ENCODE measurements at regions not wholly inside any gene's neighbourhood (a gene's known extent, or its start where the extent isn't known, plus 50 kb on each side); places are given as distances from the start of the nearest gene placed in this dataset.
"Not testable (repeated sequence)": the region's sequence is repeated elsewhere in the genome, so short reads cannot be mapped to it uniquely, and the experiment has no call there.

DNA sequence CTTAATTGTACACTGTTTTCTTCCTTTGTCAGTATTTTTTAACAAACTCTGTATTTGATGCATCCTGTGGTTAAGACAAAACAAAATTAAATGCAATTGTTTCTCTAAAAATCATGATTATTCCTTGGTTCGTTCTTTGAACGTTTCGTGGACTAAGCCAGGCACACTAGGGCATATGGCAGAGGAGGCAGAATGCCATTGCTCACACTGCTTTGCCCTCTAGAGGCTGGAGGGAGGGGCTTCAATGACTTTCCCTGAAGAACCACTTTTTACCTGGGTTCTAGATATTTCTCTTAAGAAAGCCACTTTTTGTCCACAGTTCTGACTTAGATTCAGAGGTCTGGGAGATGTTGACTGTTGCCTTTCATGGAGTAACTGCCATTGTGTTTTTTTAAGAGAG lies 236.2 kb upstream of the ADAMTSL1 start:
- no peak for DNase-seq

DNA sequence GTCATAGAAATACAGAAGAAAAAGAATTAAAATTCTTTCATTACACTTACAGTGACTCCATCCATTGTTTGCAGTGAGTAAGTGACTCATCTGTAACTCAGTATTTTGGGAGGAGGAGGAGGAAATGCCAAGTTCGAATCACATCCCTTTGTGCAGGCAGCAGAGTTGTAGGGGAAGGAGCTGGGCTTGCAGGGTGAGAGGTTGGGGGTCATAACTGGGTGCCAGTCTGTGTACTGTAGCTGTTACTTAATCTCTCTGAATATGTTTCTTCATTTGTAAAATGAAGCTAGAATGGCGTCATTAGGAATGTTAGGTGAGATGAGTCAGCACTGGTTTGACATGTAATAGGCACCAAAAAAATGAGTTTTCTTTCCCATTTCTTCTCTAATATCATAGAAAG lies 235.7 kb upstream of the ADAMTSL1 start:
- no peak for DNase-seq

DNA sequence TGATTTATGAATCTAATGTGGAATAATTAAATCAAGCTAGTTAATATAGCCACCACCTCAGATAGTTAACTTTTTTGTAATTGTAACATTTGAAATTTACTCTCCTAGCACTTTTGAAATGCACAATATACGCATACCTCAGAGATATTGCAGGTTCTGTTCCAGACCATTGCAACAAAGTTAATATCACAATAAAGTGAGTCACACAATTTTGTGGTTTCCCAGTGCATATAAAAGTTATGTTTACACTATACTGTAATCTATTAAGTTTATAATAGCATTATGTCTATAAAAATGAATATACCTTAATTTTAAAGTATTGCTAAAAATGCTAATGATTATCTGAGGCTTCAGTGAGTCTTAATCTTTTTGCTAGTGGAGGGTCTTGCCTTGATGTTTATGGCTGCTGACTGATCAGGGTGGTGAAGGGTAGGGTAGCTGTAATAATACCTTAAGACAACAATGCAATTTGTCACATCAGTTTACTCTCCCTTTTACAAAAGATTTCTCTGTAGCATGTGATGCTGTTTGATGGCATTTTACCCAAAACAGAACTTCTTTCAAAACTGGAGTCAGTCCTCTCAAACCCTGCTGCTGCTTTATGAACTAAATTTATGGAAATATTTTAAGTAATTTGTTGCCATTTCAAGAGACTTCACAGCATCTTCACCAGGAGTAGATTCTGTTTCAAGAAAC lies 235.1 kb upstream of the ADAMTSL1 start:
- no peak for DNase-seq

DNA sequence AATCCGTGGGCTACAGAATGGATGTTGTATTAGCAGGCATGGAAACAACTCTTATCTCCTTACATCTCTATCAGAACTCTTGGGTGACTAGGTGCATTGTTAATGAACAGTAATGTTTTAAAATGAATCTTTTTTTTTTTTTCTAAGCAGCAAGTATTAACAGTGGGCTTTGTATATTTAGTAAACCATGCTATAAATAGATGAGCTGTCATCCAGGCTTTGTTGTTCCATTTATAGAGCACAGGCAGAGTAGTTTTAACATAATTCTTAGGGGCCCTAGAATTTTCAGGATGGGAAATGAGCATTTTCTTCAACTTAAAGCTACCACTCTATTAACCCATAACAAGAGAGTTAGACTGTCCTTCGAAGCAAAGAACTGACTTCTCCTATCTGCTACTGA lies 233.7 kb upstream of the ADAMTSL1 start:
- no peak for DNase-seq

DNA sequence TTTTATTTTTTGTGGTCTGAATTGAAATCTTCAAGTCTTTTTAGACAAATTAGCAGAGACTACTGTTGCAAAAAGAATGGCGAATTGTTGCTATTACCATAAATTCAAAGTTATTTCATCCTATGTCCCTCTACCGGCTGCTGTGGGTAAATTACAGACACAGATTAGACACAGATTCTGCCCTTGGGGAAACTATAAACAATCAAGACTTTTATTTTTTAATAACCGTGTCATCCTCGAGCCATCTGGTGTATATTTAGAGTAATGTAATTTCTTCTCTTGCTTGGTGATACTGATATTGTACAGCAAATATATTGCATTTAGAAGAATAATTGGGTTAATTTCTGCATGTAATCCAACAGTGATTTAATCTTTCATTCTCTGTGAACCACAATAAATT lies 228.0 kb upstream of the ADAMTSL1 start:
- DNase-seq = no peak

DNA sequence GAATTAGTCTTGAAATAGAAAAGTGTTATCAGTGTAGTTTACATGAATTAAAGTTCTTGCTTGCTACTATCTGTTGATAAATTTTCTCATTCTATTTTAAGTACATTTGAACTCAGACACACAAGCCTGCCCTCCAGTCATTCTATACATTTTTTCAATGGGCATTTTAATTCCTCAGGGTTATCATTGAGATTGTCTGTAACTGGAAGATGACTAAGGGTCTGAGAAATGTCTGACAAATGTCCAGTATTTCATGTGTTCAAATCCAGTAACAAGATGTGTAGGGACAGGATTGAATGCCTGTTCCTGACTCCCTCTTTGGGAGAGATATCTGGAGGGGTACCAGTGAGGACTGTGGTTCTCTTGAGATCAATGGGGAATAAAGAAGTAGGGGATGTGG lies 223.9 kb upstream of the ADAMTSL1 start:
- no peak for DNase-seq

DNA sequence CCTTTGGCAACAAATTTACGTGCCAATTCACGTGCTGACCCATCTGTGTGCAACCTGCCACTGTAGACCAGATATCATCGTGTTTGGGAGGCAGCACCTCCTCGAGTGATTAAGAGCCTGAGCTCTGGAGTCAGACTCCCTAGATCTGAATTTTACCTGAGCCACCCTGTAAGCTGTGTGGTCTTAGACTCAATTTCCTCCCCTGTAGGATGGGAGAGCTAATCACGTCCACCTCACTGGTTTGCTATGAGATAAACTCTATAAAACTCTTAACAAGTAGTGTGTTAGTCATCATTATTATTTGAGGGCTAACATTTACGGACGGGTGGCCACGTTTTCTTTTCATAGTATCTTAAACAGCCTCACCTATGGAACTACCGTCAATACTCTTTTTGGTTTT lies 220.0 kb upstream of the ADAMTSL1 start:
- no peak for DNase-seq

DNA sequence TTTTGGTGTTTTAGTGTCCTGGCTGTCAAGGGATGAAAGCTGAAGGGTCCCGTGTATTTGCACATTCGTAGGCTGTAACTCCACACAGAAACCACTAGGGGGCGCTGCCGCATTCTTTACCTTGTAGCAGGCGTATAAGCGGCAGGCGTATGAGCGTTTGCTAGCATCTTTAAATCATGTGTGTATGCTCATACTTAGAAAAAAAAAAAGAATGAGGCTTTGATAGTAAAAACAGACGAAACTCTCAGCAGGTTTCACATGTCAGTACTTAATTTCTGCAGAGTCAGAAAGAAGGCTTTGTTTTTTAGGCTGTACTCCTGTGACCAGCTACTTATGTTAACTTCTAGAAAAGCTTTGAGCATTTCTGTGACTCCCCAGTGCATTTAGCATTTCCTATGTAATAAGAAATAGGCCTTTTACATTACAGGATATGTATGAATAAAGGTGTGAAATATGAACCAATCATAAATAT lies 218.8 kb upstream of the ADAMTSL1 start:
- peak; percentile 83 for DNase-seq

DNA sequence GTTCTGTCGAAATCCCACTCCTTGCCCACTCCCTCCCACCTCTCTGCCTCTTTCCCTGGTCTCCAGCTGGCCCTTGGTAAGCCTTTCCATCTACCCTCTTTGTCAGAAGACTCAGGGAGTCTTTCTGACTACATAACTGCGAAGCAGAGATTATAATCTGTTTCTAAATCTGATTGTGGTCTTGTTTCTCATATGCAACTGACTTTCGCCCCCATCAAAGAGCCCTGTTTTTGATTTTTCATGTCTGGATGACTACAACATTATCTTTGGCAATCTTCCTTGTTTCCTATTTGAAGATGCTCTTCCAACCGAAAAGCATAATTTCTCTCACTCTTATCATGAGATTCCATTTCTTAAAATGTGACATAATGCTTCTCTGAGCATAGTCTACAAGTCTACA lies 218.2 kb upstream of the ADAMTSL1 start:
- no peak for DNase-seq

DNA sequence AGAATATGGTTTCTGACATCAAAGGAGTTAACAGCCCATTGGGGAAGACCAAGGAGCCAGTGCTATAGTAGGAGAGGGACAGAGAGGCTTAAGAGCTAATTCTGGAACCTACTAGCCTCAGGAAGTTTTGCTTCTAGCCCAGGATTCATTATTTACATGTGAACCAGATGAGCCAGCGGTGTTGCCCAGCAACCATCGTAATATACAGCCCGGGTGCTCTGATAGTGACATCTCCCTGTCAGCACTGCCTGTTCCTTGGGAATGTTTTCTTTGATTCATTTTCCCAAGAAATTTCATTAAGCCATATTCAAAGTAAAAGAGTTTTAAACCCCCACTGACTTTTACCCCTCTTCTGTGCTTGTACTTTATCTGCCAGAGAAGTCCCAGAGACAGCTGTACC lies 217.4 kb upstream of the ADAMTSL1 start:
- no peak for DNase-seq

DNA sequence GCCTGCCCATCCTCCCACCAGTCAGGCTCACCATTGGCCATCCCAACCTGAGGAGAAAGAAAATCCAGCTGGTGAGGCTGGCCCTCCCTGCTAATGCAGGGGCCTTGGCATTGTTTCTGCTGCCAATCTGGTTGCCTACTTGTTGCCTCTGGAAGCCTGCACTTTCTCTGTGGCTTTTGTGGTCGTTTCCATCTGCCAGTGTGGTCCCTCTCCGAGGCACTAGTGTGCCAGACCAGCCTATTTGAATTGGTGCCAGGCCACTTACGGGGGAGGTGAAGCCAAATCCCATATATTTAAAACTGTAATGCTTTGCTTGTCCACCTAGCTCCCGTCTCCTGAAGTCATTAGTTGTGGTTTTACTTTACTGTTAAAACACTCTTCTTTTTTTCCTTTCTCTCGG lies 213.4 kb upstream of the ADAMTSL1 start:
- DNase-seq = no peak

DNA sequence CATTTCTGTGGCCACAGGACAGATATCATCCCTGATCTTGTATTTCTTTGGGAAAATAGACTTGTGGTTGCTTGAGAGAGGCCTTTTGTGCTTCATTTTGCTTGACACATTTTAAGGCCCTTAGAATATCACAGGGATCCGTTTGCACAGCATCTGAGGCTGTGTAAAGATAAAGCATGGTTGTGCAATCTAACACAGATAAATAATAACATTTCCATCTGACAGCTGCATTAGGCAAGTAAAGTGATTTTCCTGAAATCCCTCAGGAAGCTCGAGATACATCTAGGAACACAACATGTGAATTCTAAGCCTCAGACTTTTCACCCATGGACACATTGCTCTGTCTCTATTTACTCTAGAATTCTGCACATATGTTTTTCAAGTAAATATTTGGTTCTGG lies 212.8 kb upstream of the ADAMTSL1 start:
- DNase-seq = no peak

DNA sequence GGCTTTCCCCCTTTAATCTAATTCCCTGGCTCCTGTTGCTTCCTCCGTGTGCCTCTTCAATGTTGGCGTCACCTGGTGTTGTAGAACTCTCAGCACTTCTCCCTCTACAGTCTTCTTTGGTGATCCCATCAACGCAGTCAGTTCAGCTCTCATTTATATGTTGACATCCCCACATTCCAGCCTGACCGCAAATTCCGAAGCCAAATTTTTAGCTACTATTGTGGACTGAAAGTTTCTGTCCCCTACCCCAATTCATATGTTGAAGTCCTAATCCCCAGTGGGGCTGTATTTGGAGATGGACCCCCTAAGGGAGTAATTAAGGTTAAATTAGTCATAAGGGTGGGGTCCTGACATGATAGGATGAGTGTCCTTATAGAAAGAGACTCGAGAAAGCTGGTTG lies 210.6 kb upstream of the ADAMTSL1 start:
- DNase-seq = no peak

DNA sequence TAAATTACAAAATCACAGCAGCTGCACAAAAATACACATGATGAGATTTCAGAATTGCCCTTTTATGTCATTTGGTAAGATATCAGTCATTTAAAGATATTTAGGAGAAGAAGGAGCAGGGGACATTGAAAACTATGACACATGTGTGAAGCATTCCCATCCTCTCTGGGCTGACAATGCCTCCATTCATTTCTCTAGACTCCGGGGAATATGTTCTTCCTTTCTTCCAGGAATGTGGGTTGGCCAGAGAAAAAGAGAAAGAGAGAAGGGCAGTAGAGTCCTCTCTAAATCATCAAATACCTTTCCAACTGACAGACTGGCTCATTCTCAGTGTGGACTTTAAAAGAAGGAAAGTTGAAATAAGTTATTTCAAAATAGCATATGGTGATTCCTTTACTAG lies 205.6 kb upstream of the ADAMTSL1 start:
- no peak for DNase-seq

DNA sequence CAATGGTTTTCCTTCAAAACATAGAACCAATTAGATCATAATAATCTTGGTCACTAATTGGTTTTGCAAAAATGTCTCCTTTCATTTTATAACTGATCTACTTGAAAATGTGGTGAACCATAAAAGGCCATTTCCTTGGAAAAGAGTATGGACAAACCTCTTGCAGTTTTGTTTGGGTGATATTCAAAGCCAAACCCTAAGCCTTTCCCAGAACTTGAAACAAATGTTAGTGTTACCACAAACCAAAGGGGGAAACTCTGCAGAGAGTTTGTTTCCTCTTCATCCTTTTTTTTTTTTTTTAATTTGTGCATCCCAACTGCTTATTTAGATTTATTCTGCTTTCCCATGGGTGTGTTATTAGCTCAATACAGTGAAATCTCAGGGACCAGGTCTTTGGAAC lies 204.4 kb upstream of the ADAMTSL1 start:
- no peak for DNase-seq

DNA sequence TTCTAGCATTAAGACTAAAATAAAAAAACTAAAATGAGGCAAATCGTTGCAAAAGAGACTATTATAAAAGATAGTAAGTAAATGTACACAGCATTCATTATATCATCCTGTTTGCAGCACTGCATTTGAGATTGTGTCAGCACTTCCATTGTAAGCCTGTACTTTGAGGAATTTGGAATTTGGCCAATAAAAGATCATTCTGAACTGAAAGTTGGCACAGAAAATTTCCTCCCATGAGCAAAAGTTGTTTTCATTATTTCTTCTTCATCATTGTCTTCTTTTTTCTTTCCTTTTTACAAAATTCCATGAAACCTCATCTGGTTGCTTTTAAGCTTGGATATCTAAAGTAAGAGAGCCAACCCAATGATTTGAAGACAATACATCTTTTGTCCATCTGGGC lies 199.3 kb upstream of the ADAMTSL1 start:
- DNase-seq = no peak

DNA sequence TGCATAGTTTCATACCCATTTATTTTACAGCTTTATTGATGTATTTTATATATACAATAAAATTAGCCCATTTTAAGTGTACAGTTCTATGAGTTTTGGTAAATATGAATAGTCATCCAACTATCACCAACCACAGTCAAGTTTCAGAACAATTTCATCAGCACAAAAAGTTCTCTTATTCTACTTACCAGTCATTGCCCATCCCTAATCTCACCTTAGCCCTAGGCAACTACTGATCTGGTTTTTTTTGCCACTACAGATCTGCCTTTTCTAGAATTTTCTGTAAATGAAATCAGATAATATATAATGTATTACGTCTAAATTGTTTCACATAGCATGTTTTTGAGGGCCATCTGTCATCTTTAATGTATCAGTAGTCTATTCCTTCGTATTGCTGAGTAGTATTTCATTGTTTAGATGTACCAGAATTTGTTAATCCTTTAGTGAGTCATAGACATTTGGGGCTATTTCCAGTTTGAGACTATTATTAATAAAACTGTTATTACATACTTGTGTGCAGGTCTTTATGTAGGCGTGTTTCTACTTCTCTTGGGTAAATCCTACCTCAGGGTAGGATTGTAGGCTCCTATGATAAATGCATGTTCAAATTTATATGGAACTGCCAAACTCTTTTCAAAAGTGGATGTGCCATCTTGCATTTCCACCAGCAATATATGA lies 198.5 kb upstream of the ADAMTSL1 start:
- no peak for DNase-seq

DNA sequence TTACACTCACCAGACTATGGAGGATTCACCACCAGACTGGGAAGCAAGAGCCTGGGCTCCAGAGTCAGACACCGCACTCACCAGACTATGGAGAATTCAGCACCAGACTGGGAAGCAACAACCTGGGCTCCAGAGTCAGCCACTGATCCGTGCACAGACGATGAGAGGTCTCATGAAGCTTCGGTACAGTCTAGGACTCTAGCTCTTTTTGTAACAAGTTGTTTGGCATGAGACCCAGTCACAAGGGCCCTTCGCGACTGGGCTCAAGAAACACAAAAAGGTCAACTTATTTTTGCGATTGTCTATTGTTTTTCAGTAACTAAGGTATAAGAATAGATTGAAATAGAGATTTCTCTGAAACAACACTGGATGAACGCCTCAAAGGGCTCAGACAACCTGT lies 192.7 kb upstream of the ADAMTSL1 start:
- DNase-seq = no peak

DNA sequence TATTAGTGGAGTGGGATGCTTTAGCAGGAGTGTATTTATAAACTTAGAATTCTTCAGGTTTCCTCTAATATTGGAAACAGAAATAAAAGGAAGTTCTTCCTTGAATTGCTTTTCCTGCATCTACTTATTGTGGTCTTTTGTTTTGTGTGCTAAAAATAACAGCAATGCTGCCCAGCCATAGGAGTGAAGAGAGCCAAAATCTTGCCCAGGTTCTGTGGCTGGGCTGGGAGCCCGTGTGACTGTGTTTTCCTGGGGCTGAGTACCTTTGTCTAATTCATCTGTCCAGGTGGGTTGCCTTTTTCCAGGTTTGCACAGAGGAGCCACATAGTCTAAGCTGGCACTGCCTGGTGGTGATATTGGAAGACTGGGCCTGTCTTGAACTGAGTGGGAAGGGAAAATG lies 179.7 kb upstream of the ADAMTSL1 start:
- DNase-seq = no peak

DNA sequence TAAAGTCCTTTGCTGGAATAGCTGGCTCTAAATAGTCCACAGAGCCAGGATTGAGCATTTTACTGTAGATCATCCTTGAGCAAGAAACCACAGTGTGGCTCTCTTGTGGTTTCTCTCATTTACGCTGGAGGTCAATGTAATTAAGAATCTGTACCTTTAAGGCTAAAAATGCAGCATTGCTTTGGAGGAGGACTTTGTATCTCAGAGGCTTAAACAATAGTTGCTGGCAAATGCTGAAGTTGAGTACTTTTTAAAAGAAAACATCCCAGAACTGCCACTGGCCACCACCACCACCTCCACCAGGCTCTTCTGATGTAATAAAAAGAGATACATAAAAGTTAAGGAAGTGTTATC lies 177.3 kb upstream of the ADAMTSL1 start:
- DNase-seq = no peak

DNA sequence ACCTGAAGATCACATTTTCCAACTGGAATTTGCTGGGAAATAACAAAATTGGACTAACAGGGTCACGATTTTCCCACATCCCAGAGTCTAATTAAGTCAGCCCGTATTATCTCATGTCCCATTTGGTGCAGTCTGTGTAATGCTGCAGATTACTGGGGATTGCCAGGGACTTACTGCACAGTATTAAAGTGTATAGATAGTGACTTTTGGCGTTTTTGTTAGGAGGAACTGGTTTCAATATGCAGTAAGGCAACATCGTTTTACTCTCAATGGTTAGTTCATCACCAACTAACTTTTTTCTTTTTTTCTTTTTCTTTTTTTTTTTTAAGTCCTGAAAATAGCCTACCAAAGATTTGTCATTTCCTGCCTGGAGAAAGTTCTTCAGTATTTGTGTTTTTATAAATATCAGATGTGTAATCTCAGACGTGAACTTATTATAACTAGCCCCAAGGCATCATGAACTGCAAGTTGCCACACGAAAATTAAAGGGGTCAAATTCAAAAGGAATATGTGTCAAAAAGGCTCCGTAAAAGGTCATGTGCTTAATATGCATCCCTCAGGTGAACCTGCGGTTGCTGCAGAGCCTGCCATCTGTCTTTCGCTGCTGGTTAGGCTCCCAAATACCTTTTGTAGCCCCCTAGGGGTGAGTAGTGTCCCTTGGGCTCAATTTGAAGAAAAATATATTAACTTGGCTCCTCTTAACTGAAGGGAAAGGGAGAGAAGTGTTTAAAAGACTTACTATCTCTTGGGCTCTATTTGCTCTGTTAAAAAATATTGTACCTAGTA lies 176.7 kb upstream of the ADAMTSL1 start:
- DNase-seq = no peak

DNA sequence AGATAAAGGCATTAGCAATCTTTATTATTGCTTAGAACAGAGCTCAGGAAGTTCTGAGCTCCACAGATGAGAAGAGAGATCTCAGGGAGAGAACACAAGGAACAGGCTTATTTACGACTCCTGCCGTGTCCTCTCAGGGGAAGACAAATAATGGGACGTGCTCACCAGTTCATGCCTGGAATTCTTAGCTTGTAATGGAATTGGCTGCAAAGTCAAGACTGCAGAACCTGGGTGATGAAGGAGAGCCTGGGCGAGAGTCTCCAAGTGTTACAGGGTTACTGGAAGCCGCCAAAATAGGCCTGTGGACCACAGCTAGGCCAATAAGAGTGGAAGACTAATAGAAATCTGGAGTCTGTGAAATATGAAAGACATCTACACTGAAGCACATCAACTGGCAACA lies 174.5 kb upstream of the ADAMTSL1 start:
- DNase-seq = no peak

DNA sequence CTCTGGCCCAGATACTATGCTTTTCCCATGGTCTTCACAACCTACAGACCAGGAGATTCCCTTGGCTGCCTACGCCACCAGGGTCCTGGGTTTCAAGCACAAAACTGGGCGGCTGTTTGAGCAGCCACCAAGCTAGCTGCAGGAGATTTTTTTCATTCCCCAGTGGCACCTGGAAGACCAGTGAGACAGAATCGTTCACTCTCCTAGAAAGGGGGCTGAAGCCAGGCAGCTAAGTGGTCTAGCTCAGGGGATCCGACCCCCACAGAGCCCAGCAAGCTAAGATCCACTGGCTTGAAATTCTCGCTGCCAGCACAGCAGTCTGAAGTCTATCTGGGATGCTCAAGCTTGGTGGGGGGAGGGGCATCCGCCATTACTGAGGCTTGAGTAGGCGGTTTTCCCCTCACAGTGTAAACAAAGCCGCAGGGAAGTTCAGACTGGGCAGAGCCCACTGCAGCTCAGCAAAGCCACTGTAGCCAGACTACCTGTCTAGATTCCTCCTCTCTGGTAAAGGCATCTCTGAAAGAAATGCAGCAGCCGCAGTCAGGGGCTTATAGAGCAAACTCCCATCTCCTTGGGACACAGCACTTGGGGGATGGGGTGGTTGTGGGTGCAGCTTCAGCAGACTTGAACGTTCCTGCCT lies 168.7 kb upstream of the ADAMTSL1 start:
- DNase-seq = not testable (repeated sequence)

DNA sequence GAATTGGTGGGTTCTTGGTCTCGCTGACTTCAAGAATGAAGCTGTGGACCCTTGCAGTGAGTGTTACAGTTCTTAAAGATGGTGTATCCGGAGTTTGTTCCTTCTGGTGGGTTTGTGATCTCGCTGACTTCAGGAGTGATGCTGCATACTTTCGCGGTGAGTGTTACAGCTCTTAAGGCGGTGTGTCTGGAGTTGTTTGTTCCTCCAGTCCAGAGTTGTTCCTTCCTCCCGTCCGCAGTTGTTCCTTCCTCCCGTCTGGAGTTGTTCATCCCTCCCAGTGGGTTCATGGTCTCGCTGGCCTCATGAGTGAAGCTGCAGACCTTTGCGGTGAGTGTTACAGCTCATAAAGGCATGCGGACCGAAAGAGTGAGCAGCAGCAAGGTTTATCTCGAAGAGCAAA lies 159.6 kb upstream of the ADAMTSL1 start:
- DNase-seq = no peak
